ENCODE measurements at regions not wholly inside any gene's neighbourhood (a gene's known extent, or its start where the extent isn't known, plus 50 kb on each side); places are given as distances from the start of the nearest gene placed in this dataset.

DNA sequence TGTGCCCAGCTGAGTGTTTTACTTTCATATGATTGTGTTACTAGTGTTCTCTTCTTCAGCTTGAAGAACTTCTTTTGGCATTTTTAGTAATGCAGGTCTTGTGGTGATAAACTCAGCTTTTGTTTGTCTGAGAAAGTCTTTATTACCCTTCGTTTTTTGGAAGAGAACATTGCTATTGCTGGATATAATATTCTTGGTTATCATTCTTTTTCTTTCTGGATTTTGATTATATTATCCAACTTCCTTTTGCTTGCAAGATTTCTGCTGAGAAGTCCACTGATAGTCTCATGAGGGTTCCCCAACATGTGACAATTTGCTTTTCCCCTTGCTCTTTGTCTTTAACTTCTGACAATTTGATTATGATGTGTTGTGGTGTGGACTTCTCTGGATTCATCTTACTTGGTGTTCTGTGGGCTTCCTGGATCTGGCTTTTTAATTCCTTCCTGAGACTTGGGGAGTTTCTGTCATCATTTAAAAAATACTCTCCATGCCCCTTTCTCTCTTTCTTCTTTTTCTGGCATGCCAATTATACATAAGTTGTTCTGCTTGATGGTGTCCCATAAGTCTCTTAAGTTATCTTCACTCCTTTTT, 416.8 kb downstream of the CCDC91 start:
- Mint-ChIP-seq H3K27me3 (ENCODE audit: insufficient read depth) (peaks cover 5% of the 10 kb centered on the region), H3K27ac (no peak overlapping the region), H3K9me3 (peaks cover 17% of the 10 kb centered on the region), H3K4me3 (no peak overlapping the region), H3K36me3 (ENCODE audit: low read depth) (peaks cover 10% of the 10 kb centered on the region), H3K4me1 (ENCODE audit: low read depth) (peaks cover 6% of the 10 kb centered on the region)
- no peak for TF ChIP-seq CTCF (IDR thresholded peaks at IDR 0.05)
- no peak for DNase-seq

DNA sequence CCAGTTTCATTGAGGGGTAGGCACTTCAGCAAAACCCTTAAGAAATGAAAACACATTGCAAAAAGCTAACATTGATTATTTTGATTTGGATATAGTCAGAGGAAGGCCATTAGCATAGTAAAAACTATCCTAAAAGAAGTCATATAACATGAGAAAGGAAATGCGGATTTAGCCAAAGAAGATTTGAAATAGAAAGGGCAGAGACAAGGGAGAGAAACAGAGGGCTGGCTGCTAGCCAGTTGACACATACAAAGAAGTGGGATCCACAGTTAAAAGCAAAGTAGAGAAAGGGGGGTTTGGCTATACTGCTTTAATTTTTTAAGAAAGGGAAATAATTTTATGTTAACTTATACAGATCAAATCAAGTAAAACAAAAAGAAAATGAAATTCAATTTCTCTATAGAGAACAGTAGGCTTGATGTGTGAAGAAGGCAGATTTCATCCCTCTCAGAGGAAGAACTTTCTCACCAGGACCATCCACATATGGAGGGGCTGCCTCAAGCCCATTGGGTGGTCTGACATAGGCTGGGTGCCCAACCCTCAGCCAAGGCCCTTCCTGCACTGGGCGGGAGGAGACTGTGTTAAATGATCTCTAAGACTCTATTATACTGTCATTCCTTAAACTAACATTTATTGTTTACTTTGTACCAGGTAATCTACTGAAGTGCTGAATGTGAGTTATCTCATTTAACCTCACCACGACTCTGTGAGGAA, 420.3 kb downstream of the CCDC91 start:
- Mint-ChIP-seq H3K27ac (no peak overlapping the region), H3K9me3 (peaks cover 17% of the 10 kb centered on the region), H3K4me3 (no peak overlapping the region), H3K27me3 (ENCODE audit: insufficient read depth) (peaks cover 5% of the 10 kb centered on the region), H3K36me3 (ENCODE audit: low read depth) (peaks cover 10% of the 10 kb centered on the region), H3K4me1 (ENCODE audit: low read depth) (peaks cover 6% of the 10 kb centered on the region)
- TF ChIP-seq CTCF (IDR thresholded peaks at IDR 0.05): no peak
- no peak for DNase-seq

- H3K27ac Mint-ChIP-seq: no peak overlapping the region
- peaks cover 6% of the 10 kb centered on the region for H3K4me1 Mint-ChIP-seq (ENCODE audit: low read depth)
- peaks cover 10% of the 10 kb centered on the region for H3K36me3 Mint-ChIP-seq (ENCODE audit: low read depth)
- peak; percentile 22 for DNase-seq
- peaks cover 17% of the 10 kb centered on the region for H3K9me3 Mint-ChIP-seq
- H3K27me3 Mint-ChIP-seq (ENCODE audit: insufficient read depth): peaks cover 5% of the 10 kb centered on the region
- H3K4me3 Mint-ChIP-seq: no peak overlapping the region
- TF ChIP-seq CTCF (IDR thresholded peaks at IDR 0.05): no peak
Measured at GRCh38 chr12:28611115-28611435, 420.8 kb downstream of the CCDC91 start.

GRCh38 chr12:28611449-28611848, 421.2 kb downstream of the CCDC91 start:
- Mint-ChIP-seq H3K36me3 (ENCODE audit: low read depth) (peaks cover 10% of the 10 kb centered on the region), H3K4me1 (ENCODE audit: low read depth) (peaks cover 6% of the 10 kb centered on the region), H3K27me3 (ENCODE audit: insufficient read depth) (peaks cover 7% of the 10 kb centered on the region), H3K4me3 (no peak overlapping the region), H3K27ac (no peak overlapping the region), H3K9me3 (peaks cover 17% of the 10 kb centered on the region)
- no peak for TF ChIP-seq CTCF (IDR thresholded peaks at IDR 0.05)
- DNase-seq: no peak

DNA sequence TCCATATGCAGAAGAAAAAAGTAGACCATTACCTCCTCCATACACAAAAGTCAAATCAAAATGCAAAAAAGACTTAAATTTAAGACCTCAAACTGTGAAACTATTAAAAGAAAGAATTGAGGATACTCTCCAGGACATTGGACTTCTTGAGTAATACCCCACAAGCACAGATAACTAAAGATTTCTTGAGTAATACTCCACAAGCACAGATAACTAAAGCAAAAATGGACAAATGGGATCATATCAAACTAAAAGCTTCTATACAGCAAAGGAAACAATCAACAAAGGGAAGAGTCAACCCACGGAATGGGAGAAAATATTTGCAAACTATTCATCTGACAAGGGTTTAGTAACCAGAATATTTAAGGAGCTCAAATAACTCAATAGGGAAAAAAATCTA, 427.9 kb downstream of the CCDC91 start:
- Mint-ChIP-seq H3K4me3 (no peak overlapping the region), H3K4me1 (ENCODE audit: low read depth) (0 out of 2 replicates have a peak, but pooled peaks cover 4% of the 10 kb centered on the region), H3K36me3 (ENCODE audit: low read depth) (no peaks in the 10 kb centered on the region), H3K27ac (no peak overlapping the region), H3K27me3 (ENCODE audit: insufficient read depth) (peaks cover 2% of the 10 kb centered on the region; the same call in 1 of the 2 replicates), H3K9me3 (no peaks in the 10 kb centered on the region)
- no peak for TF ChIP-seq CTCF (IDR thresholded peaks at IDR 0.05)
- no peak for DNase-seq
